A673 (cell line): ENCODE measurements at regions not wholly inside any gene's neighbourhood (a gene's known extent, or its start where the extent isn't known, plus 50 kb on each side); places are given as distances from the start of the nearest gene placed in this dataset.

Source experiments
- BruUV-seq: library from RNA; stranded (reverse); fragments of 400-500 nt; replicated peaks from 2 replicates; lab custom pipeline; 2021; lab: Mats Ljungman, UMichigan
- CTCF ChIA-PET: fragments of 300-600 bp; sonication (Branson Sonifier 250); formaldehyde crosslinking; loops from one replicate; lab custom pipeline; 2022; ENCODE audit warnings: antibody characterized with exemption; lab: Charles Lee
- POLR2A ChIA-PET: fragments of 300-600 bp; sonication (Branson Sonifier 250); formaldehyde crosslinking; loops from one replicate; lab custom pipeline; 2022; ENCODE audit warnings: antibody characterized with exemption; ENCODE audit not compliant: low non-redundant PET; lab: Charles Lee
- DNase-seq: peaks from one replicate; pipeline ENCODE4 v3.0.0-alpha.2; 2015; ENCODE audit warnings: low spot score
- H3K27ac ChIP-seq: fragments of 200-600 bp; sonication (generic); 2 replicates; pipeline ENCODE4 v1.5.1; 2016; ENCODE audit warnings: mixed run types, low read depth, mild to moderate bottlenecking, mixed read lengths, antibody characterized with exemption, low read length; ENCODE audit not compliant: poor library complexity, severe bottlenecking
- H3K27me3 ChIP-seq: fragments of 200-600 bp; sonication (generic); replicated peaks from 2 replicates; pipeline ENCODE4 v1.6.1; 2017; ENCODE audit warnings: mixed run types, low read depth, mild to moderate bottlenecking, mixed read lengths, antibody characterized with exemption, low read length; ENCODE audit not compliant: insufficient read depth, poor library complexity
- H3K36me3 ChIP-seq: fragments of 200-600 bp; sonication (generic); 2 replicates; pipeline ENCODE4 v1.6.1; 2016; ENCODE audit warnings: mixed run types, mild to moderate bottlenecking, mixed read lengths, antibody characterized with exemption, low read length; ENCODE audit not compliant: insufficient read depth, poor library complexity, severe bottlenecking
- H3K4me1 ChIP-seq: fragments of 200-600 bp; sonication (generic); 2 replicates; pipeline ENCODE4 v1.6.1; 2017; ENCODE audit warnings: mixed run types, mild to moderate bottlenecking, mixed read lengths, antibody characterized with exemption, low read length; ENCODE audit not compliant: insufficient read depth, poor library complexity, severe bottlenecking
- H3K4me3 ChIP-seq: fragments of 200-600 bp; sonication (generic); 2 replicates; pipeline ENCODE4 v1.5.1; 2016; ENCODE audit warnings: low read depth, mixed run types, mild to moderate bottlenecking, mixed read lengths, low read length; ENCODE audit not compliant: poor library complexity, severe bottlenecking
- H3K9me3 ChIP-seq: fragments of 200-600 bp; sonication (generic); 2 replicates; pipeline ENCODE4 v1.6.1; 2016; ENCODE audit warnings: mixed run types, low read depth, mild to moderate bottlenecking, mixed read lengths, antibody characterized with exemption, low read length; ENCODE audit not compliant: poor library complexity, severe bottlenecking
- EZH2 ChIP-seq: fragments of 200-600 bp; sonication (generic); IDR thresholded peaks from 2 replicates; pipeline ENCODE4 v1.6.1; 2017; ENCODE audit warnings: borderline replicate concordance, low read depth, mild to moderate bottlenecking, mixed read lengths, antibody characterized with exemption, low read length; ENCODE audit not compliant: poor library complexity, severe bottlenecking
- intact Hi-C: fragments of 100-400 bp; cut with micrococcal nuclease; formaldehyde crosslinking; loops from one replicate; pipeline ENCODE4 v1.10.0; 2022; ENCODE audit not compliant: unreplicated experiment
- TF ChIP-seq, protein P1 (sequence below): fragments of 300-800, 200-600 bp; sonication (generic); conservative IDR thresholded peaks from 2 replicates; pipeline ENCODE4 v1.5.1; 2017; ENCODE audit warnings: low read depth, mild to moderate bottlenecking, antibody characterized with exemption, low read length, moderate library complexity, mixed read lengths

- POLR2A ChIA-PET = no interaction called here
- no peak overlapping the region for H3K27ac ChIP-seq
- no peaks in the 10 kb centered on the region for H3K4me1 ChIP-seq
- intact Hi-C loops = no loop called here
- no peak overlapping the region for H3K4me3 ChIP-seq
- no peaks in the 10 kb centered on the region for H3K27me3 ChIP-seq
- no TSS peak for BruUV-seq
- no peak for TF ChIP-seq EZH2
- TF ChIP-seq, protein P1, sequence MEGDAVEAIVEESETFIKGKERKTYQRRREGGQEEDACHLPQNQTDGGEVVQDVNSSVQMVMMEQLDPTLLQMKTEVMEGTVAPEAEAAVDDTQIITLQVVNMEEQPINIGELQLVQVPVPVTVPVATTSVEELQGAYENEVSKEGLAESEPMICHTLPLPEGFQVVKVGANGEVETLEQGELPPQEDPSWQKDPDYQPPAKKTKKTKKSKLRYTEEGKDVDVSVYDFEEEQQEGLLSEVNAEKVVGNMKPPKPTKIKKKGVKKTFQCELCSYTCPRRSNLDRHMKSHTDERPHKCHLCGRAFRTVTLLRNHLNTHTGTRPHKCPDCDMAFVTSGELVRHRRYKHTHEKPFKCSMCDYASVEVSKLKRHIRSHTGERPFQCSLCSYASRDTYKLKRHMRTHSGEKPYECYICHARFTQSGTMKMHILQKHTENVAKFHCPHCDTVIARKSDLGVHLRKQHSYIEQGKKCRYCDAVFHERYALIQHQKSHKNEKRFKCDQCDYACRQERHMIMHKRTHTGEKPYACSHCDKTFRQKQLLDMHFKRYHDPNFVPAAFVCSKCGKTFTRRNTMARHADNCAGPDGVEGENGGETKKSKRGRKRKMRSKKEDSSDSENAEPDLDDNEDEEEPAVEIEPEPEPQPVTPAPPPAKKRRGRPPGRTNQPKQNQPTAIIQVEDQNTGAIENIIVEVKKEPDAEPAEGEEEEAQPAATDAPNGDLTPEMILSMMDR = no peak
- H3K36me3 ChIP-seq = no peaks in the 10 kb centered on the region
- no peak for DNase-seq
- CTCF ChIA-PET = no interaction called here
- no peaks in the 10 kb centered on the region for H3K9me3 ChIP-seq
Measured at GRCh38 chr11:80559942-80560341, 1119.1 kb upstream of the TENM4 start.

- BruUV-seq = no TSS peak
- Histone ChIP-seq H3K4me3 (no peak overlapping the region), H3K36me3 (no peaks in the 10 kb centered on the region), H3K9me3 (no peaks in the 10 kb centered on the region), H3K27ac (no peak overlapping the region), H3K27me3 (no peaks in the 10 kb centered on the region), H3K4me1 (no peaks in the 10 kb centered on the region)
- ChIA-PET CTCF (no interaction called here), POLR2A (no interaction called here)
- TF ChIP-seq, protein P1 = no peak
- TF ChIP-seq EZH2 = no peak
- intact Hi-C loops = no loop called here
- no peak for DNase-seq
Measured at GRCh38 chr11:80553565-80553964, 1112.7 kb upstream of the TENM4 start.

- no peak for DNase-seq
- TF ChIP-seq, protein P1 = no peak
- no peaks in the 10 kb centered on the region for H3K4me1 ChIP-seq
- no peaks in the 10 kb centered on the region for H3K9me3 ChIP-seq
- intact Hi-C loops = no loop called here
- no peak overlapping the region for H3K4me3 ChIP-seq
- H3K27me3 ChIP-seq = no peaks in the 10 kb centered on the region
- H3K27ac ChIP-seq = no peak overlapping the region
- ChIA-PET POLR2A (no interaction called here), CTCF (no interaction called here)
- no TSS peak for BruUV-seq
- no peaks in the 10 kb centered on the region for H3K36me3 ChIP-seq
Measured at GRCh38 chr11:80542704-80543103, 1101.9 kb upstream of the TENM4 start.
